Activated CD4-positive, alpha-beta T cell treated with anti-CD3 and anti-CD28 coated beads, Interleukin-2, amount 50 U/mL, for 16 hours (primary cell): ENCODE measurements at regions not wholly inside any gene's neighbourhood (a gene's known extent, or its start where the extent isn't known, plus 50 kb on each side); places are given as distances from the start of the nearest gene placed in this dataset.

ENCODE experiments used
- DNase-seq: peaks from one replicate; pipeline ENCODE4 v3.0.0-alpha.2; 2020

DNA sequence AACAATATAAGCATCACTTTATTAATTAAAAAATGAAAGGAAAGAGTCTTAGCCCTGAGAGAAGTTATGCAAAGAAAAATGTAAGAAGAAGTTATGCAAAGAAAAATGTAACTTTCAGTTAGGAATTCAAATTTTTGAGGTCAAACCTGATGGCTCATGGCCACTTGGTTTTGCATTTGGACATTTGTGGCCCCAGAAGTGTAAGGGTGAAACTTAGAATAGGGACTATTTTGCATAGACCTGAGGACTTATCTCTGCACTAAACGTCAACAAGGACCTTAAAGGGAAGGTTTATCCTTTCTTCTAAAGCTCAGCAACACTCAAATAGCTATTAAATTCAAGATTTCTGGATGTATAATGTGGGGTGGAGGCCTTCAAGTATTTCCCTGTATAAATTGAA, 724.5 kb upstream of the POT1 start:
- no peak for DNase-seq

DNA sequence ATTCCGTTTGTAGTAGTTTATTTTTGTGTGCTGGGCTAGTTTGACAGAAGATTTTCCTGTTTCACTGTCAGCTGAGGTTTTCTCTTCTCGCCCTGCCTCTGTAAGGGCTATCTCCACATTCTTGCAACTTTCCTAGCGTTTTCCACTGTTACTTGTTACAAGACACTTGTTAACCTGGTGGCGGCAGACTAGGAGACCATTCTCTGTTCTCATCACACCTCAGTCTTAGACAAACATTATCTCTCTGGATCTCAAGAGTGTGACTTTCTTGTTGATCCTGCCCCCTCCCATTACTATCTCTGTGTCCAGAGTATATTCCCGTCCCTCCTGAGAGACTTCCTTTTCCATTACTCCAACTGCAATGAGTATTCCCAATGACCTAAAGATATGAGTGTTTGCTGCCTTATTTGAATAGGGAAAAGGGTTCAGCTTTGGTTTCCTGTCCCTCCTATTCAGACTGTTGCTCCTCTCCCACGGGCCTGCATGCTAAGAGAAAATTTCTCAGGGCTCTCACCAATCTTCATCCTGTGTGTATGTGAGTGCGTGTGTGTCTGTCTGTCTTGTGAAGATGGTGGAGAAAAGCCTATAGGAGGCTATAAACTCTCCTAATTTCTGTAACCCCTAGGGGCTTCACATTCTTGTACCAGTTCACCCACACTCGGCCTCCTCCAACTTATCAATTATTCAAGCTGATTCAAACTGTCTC, 722.4 kb upstream of the POT1 start:
- DNase-seq: no peak

DNA sequence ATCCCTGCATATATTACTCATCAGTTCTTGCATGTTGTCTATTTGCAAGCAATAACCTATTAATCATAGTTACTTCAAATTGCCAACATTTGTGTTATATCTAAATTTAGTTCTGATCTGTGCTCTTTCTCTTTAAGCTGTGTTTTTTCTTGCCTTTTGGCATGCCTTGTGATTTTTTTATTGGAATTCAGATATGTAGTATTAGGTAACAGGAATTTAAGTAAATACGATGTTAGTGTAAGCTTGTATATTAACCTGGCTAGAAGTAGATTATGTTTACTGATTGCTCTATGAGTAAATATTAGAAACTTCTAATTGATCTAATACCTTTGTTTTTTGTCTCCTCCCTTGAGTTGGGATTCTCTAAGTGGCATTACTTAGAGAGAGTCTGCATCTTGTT, 718.9 kb upstream of the POT1 start:
- no peak for DNase-seq

DNA sequence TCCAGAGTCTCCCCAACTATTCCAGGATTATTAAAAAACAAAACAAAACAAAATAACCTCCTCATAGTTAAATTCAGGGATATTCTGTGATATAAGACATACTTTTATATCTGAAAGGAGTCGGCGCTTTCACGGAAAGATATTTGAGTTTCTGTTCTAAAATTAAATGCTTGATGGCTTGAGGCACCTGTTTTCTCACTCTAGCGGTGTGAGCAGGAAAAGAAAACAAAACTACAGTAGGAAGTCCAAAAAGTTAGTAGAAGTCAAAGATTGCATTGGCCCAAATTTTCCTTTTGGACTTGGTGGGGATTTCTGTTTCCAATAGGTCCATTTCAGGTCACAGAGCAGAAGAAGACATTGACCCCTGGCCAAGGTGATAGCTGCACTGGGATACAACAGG, 716.1 kb upstream of the POT1 start:
- DNase-seq: no peak

DNA sequence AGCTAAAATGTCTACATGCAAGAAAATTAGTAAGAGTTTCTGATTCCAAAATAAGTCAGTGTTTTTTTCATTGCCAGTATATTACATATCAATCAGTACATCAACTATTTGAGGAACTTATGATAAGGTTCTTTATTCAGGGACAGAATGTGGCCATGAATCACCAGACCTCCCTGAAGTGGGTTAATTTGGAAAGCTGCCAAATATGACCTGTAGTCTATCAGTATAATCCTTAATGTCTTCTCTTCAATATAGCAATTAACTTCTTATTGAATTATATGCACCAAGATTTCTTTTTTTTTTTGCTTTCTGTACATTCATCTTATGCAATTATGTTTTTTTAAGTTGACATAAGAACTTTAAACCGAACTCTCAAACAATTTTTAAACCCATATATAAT, 714.5 kb upstream of the POT1 start:
- DNase-seq: no peak

DNA sequence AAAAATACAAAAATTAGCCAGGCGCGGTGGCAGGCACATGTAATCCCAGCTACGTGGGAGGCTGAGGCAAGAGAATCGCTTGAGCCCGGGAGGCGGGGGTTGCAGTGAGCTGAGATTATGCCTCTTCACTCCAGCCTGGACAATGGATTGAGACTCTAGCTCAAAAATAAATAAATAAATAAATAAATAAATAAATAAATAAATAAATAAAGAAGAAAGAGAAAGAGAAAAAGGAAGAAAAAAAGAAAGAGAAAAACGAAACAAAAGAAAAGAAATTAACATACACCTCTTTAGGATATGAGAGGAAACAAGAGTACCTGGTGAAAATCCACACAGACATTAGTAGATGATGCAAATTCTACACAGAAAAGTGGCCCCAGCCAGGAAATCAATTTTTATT, 713.7 kb upstream of the POT1 start:
- no peak for DNase-seq

DNA sequence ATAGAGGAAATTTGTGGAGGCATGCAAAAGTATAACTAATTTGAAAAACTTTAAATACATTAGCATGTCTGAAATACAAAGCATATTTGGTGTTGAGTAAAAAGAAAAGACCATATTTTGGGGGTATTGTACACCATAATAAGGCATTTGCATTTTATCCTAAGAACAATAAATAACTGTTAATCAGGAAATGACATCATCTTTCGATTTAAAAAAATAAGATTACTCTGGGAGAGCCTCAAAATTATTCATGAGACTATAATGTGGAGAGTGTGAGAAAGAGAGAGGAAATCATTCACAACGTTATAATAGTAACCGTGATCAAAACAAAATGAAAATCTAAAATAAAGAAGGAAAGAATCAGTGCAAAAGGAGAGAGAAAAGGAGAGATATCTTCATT, 712.3 kb upstream of the POT1 start:
- no peak for DNase-seq

DNA sequence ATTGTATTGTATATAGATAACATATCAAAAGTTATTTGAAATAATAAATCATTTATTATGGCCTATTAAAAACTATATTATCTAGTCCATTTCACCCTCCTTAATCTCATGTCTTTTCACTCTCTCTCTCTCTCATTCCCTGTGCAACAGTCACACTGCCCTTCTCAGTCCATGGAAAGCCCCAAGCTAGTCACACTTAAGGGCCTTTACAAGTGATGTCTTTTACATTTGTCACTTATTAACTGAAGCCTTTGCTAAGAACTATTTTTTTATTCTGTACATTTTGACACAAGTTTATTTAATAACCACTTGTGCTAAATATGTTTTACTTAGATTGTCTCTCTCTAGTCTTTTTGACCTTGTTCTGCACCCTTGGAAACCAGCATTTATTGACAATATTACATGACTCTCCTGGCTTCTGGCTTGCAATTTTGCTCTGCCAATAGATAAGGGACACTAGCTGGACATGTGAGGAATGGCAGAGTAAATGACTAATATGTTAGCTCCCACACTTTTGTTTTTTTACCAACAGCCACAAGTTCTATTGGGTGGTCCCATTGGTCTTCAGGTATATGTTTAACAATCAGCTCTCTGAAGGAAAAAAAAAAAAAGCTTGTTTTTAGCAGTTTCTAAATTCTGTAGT, 706.8 kb upstream of the POT1 start:
- DNase-seq: no peak

DNA sequence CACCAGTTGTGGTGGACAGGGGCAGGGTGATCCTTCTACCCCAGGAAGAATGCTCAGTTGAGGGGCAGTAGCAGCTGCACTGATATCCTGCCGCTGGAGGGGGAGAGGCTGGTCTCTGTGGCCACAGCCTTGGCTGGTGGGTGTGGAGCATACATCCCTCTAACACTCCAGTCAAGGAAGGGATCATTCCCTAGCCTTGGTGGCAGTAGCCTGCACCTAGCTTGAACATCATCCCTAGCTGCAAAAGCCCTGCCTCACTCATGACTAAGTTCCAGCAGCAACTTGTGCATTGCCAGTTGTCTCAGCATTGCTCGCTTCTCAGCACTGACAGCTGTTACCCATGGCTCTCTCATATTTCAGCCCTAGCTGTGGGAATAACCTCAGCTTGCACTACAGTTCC, 688.9 kb upstream of the POT1 start:
- no peak for DNase-seq

DNA sequence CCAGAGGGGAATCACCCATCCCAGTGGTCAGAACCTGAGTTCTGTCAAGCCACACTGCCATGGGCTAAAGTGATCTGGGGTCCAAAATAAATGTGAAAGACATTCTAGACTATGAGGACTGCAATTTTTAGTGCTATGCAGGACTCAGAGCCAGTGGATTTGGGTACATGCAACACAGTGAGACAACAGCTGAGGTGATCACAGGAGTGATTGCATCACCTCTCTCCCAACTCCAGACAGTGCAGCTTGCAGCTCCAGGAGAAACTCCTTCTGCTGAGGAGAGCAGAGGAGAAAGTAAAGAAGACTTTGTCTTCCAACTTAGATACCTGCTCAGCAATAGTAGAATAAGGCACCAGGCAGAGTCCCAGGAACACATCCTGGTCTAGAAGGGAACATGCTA, 682.0 kb upstream of the POT1 start:
- DNase-seq: no peak

DNA sequence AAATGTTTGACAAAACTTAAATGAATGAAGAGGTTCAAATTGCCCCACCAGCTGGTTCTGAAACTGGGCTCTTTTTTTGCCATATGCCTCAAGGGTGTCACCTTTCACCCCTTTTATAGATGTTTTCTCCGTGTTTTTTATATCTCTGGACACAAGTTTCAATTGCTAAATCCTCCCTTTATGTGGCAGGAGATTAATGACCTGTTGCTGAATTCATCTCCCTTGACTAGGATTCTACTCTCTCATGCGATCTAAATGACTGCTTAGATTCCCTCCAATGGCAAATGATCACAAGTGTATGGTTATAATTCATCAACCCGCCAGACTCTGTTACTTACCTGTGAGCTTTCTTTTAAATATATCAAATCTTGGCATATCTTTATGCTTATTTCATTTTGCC, 677.0 kb upstream of the POT1 start:
- no peak for DNase-seq

DNA sequence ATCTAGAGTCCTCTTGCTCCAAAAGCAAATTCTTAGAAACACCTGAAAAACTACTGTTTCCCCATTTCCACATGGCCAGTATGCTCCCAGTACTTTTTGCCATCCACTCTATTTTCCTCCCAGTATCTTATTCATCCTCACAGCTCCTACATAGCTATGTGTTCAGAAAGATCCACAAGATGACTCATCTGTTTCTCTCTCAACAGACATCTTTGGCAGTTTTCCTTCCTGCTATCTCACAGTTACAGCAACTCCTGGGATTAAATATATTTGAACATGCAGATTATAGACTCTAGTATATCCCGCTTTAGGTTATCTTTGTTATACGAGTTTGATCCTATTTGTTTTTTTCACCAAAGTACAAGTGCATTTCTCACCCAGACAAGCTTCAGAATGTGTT, 675.6 kb upstream of the POT1 start:
- DNase-seq: no peak

DNA sequence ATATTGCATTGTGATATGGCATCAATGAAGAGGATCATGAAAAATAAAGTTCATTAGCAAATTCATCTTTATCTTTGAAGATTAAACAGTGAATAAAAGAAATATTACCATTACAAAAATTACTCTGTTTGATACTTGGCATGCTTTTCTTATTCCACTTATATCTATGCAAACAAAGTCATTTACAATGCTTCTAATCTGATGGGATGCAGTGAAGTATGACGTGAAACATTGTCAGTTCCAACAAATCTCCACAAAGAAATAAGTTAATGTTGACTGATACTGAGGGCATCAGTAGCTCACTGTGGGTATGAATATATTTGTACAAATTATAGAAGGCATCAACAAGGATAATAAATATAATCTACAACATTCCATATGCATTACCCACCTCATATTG, 672.8 kb upstream of the POT1 start:
- no peak for DNase-seq

DNA sequence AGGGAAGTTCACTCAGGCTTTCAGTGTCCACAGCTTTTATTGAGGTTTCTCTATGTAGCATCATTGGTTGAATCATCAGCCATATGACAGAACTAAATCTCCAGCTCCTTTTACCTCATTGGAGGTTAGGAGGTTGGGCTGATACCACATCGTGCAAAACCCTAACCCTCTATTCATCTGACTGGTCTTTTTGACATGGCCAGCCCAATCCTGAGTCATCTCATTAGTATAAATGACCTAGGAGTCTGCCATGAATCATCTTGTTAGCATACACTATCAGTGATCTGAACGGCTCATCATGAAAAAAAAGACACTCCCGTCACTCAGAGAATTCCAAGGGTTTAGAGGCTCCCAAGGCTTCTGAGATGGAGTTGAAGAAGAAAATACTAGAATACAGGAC, 669.8 kb upstream of the POT1 start:
- DNase-seq: peak; percentile 0

DNA sequence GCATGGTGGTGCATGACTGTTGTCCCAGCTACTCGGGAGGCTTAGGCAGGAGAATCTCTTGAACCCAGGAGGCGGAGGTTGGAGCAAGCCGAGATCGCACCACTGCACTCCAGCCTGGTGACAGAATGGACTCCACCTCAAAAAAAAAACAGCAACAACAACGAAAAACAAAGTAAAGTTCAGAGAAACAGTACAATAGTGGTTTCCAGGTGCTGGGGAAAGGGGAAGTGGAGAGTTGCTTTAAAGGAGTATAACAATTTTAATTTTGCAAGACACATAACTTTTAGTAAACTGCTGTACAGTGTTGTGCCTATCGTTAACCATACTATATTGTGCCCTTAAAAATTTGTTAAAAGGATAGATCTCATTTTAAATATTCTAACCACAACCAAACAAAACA, 662.7 kb upstream of the POT1 start:
- no peak for DNase-seq

DNA sequence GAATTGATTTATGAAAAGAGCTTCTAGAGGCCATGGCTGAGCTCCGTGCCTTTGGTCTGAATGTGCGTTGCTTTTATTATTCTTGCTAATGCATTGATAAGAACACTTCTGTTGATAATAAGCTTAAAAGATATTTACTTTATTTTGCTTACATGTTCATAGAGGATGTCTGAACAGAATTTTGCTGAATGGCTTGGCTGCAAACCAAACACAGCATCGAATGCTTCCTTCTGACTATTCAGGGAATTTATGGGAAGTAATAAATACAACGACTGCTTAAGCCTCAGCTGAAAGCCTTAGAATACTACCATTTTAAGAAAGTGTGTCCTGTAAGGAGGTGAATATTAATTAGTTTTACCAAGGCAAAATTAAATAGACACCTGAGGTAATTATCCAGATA, 643.5 kb upstream of the POT1 start:
- DNase-seq: no peak

DNA sequence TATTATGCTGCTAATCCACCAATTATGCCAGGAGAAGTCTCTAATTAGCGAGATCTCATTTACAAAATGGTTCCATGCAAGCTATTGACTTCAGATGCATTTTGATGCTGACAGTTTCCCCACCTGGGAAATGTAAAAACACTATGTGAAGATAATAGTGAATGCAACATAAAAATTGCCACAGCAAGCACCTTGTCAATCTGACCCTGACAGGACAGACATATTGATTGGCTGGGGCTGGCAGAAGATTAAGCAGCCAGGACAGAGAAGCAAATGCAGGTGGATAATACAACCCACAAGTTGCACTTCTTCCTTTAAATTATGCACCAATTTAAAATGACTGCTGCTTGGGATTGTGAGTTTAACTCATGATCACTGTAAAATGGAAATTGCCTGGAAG, 642.8 kb upstream of the POT1 start:
- DNase-seq: no peak

DNA sequence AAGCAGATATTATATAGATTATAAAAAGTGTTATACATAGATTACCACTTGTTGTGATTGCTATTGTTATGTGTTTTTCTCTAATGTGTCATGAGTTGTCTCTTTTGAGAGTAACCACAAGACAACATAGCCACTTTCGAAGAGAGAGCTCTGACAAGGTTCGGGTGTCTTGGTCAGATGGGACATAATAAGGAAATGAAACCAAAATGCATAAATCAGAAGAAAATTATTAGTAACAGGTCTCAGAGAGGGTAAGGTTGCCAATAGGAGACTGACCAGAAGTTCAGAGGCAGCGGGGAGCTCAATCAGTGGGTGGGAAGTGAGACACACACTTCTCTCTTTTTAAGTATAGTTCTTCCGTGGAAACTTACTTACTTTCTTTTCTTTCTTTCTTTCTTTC, 639.2 kb upstream of the POT1 start:
- no peak for DNase-seq

DNA sequence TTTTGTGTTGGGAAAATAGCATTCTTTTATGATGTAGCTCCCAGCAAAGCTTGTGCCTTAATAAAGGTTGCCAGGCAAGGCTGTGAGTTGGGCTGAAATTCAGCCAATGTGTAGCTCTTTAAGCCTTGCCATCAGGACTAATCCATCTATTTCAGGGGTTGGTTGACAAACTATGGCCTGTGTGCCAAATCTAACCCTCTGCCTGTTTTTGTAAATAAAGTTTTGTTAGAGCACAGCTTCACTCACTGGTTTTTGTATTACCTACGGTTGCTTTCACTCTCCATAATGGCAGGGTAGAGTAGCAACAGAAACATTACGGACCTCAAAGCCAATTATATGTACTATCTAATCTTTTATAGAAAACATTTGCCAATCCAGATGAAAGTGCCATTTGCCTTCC, 638.1 kb upstream of the POT1 start:
- DNase-seq: no peak

DNA sequence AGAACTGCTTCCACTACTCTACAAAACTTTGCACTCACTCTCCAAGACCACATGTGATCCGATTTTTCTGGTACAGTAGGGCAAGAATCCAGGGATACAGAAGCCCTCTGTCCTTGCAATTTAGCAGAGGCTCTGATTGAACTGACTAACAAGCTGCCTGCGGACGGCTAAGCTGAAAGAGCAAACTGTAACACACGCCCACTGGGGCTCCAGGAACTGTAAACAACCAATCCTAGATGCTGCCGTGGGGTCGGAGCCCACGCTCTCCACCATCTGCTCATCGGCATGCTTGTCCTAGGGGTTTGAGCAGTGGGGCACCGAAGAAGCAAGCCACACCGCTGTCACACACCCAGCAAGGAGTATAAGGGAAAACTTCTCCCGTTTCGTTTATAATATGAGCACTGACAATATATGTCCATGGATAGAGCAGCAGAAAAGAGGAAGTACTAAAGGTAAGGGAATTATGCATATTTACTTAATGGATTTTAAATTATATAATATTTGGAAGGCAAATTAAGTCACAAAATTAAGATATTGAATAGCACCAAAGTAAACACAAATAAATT, 634.4 kb upstream of the POT1 start:
- DNase-seq: no peak

DNA sequence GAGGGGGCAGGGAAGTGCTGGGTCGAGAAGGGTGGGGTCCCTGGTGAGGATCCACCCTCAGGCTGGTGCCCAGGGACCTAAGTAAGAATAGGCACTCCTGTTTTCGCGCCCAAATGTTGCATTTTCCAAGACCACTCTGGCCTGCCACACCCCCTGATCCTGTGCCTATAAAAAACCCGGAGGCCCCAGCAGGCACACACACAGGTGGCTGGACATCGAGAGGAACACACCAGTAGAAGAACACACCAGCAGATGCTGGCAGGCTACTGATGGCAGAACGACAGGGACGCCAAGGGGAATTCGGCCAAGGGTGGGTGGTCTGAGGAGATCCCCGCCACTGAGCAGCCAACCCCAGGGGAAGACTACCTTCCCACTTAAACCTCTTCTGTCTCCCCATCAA, 633.9 kb upstream of the POT1 start:
- DNase-seq: no peak

DNA sequence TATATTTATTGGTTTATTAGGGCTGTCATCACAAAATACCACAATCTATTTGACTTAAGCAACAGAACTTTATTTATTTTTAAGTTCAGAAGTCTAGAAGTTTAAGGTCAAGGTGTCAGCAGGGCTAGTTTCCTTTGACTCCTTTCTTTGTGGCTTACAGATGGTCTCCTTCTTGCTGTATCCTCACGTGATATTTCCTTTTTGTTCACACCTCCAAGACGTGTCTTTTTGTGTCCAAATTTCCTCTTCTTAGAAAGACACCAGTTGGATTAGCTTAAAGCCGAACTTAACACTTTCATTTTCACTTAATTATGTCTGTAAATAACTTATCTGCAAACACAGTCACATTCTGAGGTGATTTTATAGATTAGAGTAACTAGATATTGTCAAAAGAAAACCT, 631.4 kb upstream of the POT1 start:
- no peak for DNase-seq

DNA sequence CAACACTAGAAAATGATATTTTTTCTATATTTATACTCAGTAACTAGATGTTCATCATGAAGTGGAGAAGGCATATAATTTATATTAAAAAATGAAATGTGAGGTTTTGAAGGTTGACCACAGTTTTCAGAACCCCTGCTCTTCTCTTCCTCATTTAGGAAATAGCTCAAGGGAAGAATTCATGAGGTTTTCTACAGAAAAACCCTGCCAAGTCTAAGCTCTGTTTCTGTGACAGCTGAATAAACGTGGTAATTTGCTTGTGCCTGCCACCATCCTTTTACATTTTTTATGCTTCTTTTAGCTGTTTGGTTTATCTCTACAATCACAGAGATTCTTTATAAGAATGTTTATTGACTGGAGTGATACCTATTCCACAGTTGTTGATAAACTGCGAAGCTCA, 630.3 kb upstream of the POT1 start:
- no peak for DNase-seq

DNA sequence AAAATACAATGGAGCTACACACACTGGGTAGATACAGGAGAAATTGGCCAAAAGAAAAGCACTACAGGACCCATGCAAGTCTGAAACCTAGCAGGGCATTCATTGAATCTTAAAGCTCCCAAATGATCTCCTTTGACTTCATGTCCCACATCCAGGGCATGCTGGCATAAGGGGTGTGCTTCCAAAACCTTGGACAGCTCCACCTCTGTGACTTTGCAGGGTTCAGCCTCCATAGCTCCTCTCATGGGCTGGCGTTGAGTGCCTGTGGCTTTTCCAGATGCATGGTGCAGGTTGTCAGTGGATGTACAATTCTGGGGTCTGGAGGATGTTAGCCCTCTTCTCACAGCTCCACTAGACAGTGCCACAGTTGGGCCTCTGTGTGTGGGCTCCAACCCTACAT, 626.3 kb upstream of the POT1 start:
- DNase-seq: no peak

DNA sequence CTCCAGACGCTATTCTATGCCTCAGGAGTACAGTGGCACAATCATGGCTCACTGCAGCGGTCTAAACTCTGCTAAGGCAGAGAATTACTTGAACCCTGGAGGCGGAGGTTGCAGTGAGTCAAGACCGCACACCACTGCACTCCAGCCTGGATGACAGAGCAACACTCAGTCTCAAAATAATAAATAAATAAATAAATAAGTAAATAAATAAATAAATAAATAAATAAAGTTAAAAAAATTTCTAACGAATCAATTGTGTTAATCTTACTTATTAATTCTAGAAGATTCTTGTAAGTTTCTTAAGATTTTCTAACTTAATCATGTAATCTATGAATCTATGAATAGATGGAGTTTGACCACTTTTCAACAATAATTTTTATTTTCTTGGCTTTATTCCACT, 621.4 kb upstream of the POT1 start:
- DNase-seq: no peak
